ENCODE measurements at regions not wholly inside any gene's neighbourhood (a gene's known extent, or its start where the extent isn't known, plus 50 kb on each side); places are given as distances from the start of the nearest gene placed in this dataset.
"Not testable (repeated sequence)": the region's sequence is repeated elsewhere in the genome, so short reads cannot be mapped to it uniquely, and the experiment has no call there.

DNA sequence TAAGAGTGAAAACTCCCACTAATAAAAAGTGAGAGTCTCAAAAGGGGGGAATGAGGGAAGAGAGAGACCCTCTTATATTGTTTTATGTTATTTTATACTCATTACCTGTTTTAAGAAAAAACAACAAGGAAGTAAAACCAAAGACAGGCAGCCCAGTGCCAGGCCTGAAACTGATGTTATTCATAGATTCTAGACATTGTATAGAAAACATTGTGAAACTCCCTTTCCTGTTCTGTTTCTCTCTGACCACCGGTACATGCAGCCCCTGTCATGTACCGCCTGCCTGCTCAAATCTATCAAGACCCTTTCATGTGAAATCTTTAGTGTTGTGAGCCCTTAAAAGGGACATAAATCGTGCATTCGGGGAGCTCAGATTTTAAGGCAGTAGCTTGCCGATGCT is 216.4 kb upstream of the CNTN3 start:
- WGBS, 2 donors (ENCODE audit: extremely low coverage in 2 of 2, insufficient read length in 2 of 2, insufficient replicate concordance in 1 of 2) = no CpG with 5 or more reads among the region's 5 CpGs
- not testable (repeated sequence) for H3K27ac ChIP-seq (replicated peaks; ENCODE audit: low read length); H3K4me1 ChIP-seq (ENCODE audit: control insufficient read depth in 2 of 2, insufficient read depth in 1 of 2, low read depth in 1 of 2, low read length in 2 of 2); H4K8ac ChIP-seq (ENCODE audit: low read depth, low read length); H2BK12ac ChIP-seq (ENCODE audit: low read length); H3K27me3 ChIP-seq (ENCODE audit: control insufficient read depth in 3 of 3, insufficient read depth in 3 of 3, low read depth in 1 of 3, low read length in 3 of 3); H3K4me3 ChIP-seq (ENCODE audit: low read length in 2 of 2); H2BK5ac ChIP-seq (ENCODE audit: low read length); H3K18ac ChIP-seq (ENCODE audit: low read length); H3K9ac ChIP-seq (ENCODE audit: low read depth, low read length, poor library complexity); H3K79me1 ChIP-seq (ENCODE audit: low read depth, low read length); H3K4ac ChIP-seq (ENCODE audit: low read length); H3K36me3 ChIP-seq (replicated peaks in 1 of 2; ENCODE audit: control insufficient read depth in 2 of 2, insufficient read depth in 2 of 2, low read length in 2 of 2); H2BK15ac ChIP-seq (ENCODE audit: low read length); H3K4me2 ChIP-seq (ENCODE audit: insufficient read depth, low read length, poor library complexity, severe bottlenecking); H3K9me3 ChIP-seq (replicated peaks in 1 of 2; ENCODE audit: control insufficient read depth in 2 of 2, insufficient read depth in 1 of 2, low read depth in 1 of 2, low read length in 2 of 2); H3K23ac ChIP-seq (ENCODE audit: low read depth, low read length, poor library complexity); DNase-seq (ENCODE audit: low spot score); H2BK120ac ChIP-seq (ENCODE audit: low read depth, low read length); H3K14ac ChIP-seq (ENCODE audit: low read length); H2AK5ac ChIP-seq (ENCODE audit: low read depth, low read length); H4K91ac ChIP-seq (ENCODE audit: low read depth, low read length, poor library complexity)
- peak overlapping the region; percentile 72 for H2AFZ ChIP-seq (ENCODE audit: low read length)

DNA sequence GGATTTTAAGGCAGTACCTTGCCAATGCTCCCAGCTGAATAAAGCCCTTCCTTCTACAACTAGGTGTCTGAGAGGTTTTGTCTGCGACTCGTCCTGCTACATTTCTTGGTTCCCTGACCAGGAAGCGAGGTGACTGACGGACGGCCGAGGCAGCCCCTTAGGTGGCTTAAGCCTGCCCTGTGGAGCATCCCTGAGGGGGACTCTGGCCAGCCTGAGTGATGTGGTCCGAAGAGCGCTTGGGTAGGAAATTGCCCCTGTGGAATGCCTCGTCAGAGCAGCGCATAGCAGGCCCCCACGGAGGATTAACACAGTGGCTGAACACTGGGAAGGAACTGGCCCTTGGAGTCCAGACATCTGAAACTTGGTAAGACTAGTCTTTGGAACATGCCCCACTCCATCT is 210.9 kb upstream of the CNTN3 start:
- H2BK12ac ChIP-seq (ENCODE audit: low read length); H2BK15ac ChIP-seq (ENCODE audit: low read length); H3K36me3 ChIP-seq (replicated peaks in 1 of 2; ENCODE audit: control insufficient read depth in 2 of 2, insufficient read depth in 2 of 2, low read length in 2 of 2); H3K9ac ChIP-seq (ENCODE audit: low read depth, low read length, poor library complexity); H3K79me1 ChIP-seq (ENCODE audit: low read depth, low read length); H2AK5ac ChIP-seq (ENCODE audit: low read depth, low read length); H2BK120ac ChIP-seq (ENCODE audit: low read depth, low read length); H3K23ac ChIP-seq (ENCODE audit: low read depth, low read length, poor library complexity); H4K8ac ChIP-seq (ENCODE audit: low read depth, low read length); H3K4me1 ChIP-seq (ENCODE audit: control insufficient read depth in 2 of 2, insufficient read depth in 1 of 2, low read depth in 1 of 2, low read length in 2 of 2); DNase-seq (ENCODE audit: low spot score); H3K4ac ChIP-seq (ENCODE audit: low read length); H4K91ac ChIP-seq (ENCODE audit: low read depth, low read length, poor library complexity); H3K9me3 ChIP-seq (replicated peaks in 1 of 2; ENCODE audit: control insufficient read depth in 2 of 2, insufficient read depth in 1 of 2, low read depth in 1 of 2, low read length in 2 of 2); H2AFZ ChIP-seq (ENCODE audit: low read length); H3K27ac ChIP-seq (replicated peaks; ENCODE audit: low read length); H3K27me3 ChIP-seq (ENCODE audit: control insufficient read depth in 3 of 3, insufficient read depth in 3 of 3, low read depth in 1 of 3, low read length in 3 of 3); H2BK5ac ChIP-seq (ENCODE audit: low read length); H3K14ac ChIP-seq (ENCODE audit: low read length); H3K4me2 ChIP-seq (ENCODE audit: insufficient read depth, low read length, poor library complexity, severe bottlenecking); H3K4me3 ChIP-seq (ENCODE audit: low read length in 2 of 2): not testable (repeated sequence)
- WGBS, 2 donors (ENCODE audit: extremely low coverage in 2 of 2, insufficient read length in 2 of 2, insufficient replicate concordance in 1 of 2) = no CpG with 5 or more reads among the region's 11 CpGs
- H3K18ac ChIP-seq (ENCODE audit: low read length) = peak overlapping the region; percentile 35

DNA sequence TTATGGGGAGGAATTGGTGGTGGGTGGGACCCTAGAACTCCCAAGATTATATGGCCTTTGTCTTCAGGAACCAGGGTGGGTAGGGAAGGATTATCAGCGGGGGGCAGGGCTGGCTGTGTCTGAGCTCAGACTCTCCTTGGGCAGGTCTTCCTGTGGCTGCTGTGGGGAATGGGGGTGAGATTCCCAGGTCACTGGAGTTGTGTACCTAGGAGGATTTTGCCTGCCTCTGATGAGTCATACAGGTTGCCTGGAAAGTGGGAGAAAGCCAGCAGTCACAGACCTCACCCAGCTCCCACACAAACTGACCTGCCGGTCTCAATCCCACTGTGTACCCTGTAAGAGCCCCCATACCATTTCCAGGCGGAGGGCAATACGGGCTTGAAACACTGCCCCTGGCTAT is 209.9 kb upstream of the CNTN3 start:
- Histone ChIP-seq H3K23ac (ENCODE audit: low read depth, low read length, poor library complexity) (no peak overlapping the region), H4K91ac (ENCODE audit: low read depth, low read length, poor library complexity) (no peak overlapping the region), H4K8ac (ENCODE audit: low read depth, low read length) (no peak overlapping the region), H3K14ac (ENCODE audit: low read length) (no peak overlapping the region), H2BK120ac (ENCODE audit: low read depth, low read length) (no peak overlapping the region), H2AFZ (ENCODE audit: low read length) (peak overlapping the region; percentile 2), H3K9me3 (replicated peaks in 1 of 2; ENCODE audit: control insufficient read depth in 2 of 2, insufficient read depth in 1 of 2, low read depth in 1 of 2, low read length in 2 of 2) (no peaks in the 10 kb centered on the region), H3K27ac (replicated peaks; ENCODE audit: low read length) (no peak overlapping the region), H2BK15ac (ENCODE audit: low read length) (no peak overlapping the region), H3K4me2 (ENCODE audit: insufficient read depth, low read length, poor library complexity, severe bottlenecking) (no peak overlapping the region), H2BK5ac (ENCODE audit: low read length) (no peak overlapping the region), H3K9ac (ENCODE audit: low read depth, low read length, poor library complexity) (no peak overlapping the region), H3K79me1 (ENCODE audit: low read depth, low read length) (no peaks in the 10 kb centered on the region), H3K36me3 (replicated peaks in 1 of 2; ENCODE audit: control insufficient read depth in 2 of 2, insufficient read depth in 2 of 2, low read length in 2 of 2) (no peaks in the 10 kb centered on the region), H2AK5ac (ENCODE audit: low read depth, low read length) (no peak overlapping the region), H2BK12ac (ENCODE audit: low read length) (no peak overlapping the region), H3K18ac (ENCODE audit: low read length) (no peak overlapping the region), H3K4me1 (ENCODE audit: control insufficient read depth in 2 of 2, insufficient read depth in 1 of 2, low read depth in 1 of 2, low read length in 2 of 2) (no peaks in the 10 kb centered on the region), H3K4ac (ENCODE audit: low read length) (no peak overlapping the region), H3K27me3 (ENCODE audit: control insufficient read depth in 3 of 3, insufficient read depth in 3 of 3, low read depth in 1 of 3, low read length in 3 of 3) (no peaks in the 10 kb centered on the region), H3K4me3 (ENCODE audit: low read length in 2 of 2) (no peak overlapping the region)
- DNase-seq (ENCODE audit: low spot score) = no peak
- no CpG with 5 or more reads among the region's 4 CpGs for WGBS, 2 donors (ENCODE audit: extremely low coverage in 2 of 2, insufficient read length in 2 of 2, insufficient replicate concordance in 1 of 2)

DNA sequence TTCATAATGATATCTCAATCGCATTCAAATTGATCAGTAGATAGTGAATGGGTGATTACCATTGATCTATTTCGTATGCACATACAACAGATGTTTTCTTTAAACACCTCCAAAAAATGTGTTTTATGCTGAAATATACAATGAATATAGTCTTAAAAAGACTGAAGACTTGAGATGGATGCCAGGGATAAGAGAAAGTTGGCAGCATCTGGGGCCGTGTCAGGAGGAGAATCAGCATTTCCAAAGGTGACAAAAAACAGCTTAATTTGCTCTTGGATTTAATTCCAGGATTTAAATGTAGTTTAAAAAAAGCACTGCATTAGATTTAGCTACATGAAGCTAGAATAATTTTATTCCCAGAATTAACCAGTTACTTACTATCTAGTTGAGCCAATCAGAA is 199.7 kb upstream of the CNTN3 start:
- H3K4ac ChIP-seq (ENCODE audit: low read length) = no peak overlapping the region
- H3K18ac ChIP-seq (ENCODE audit: low read length) = no peak overlapping the region
- no peak overlapping the region for H4K91ac ChIP-seq (ENCODE audit: low read depth, low read length, poor library complexity)
- H3K27ac ChIP-seq (replicated peaks; ENCODE audit: low read length) = no peak overlapping the region
- H3K9me3 ChIP-seq (replicated peaks in 1 of 2; ENCODE audit: control insufficient read depth in 2 of 2, insufficient read depth in 1 of 2, low read depth in 1 of 2, low read length in 2 of 2) = no peaks in the 10 kb centered on the region
- DNase-seq (ENCODE audit: low spot score) = no peak
- no peak overlapping the region for H2AFZ ChIP-seq (ENCODE audit: low read length)
- no CpG with 5 or more reads among the region's 3 CpGs for WGBS, 2 donors (ENCODE audit: extremely low coverage in 2 of 2, insufficient read length in 2 of 2, insufficient replicate concordance in 1 of 2)
- H3K79me1 ChIP-seq (ENCODE audit: low read depth, low read length) = no peaks in the 10 kb centered on the region
- H3K4me3 ChIP-seq (ENCODE audit: low read length in 2 of 2) = no peak overlapping the region
- no peak overlapping the region for H3K23ac ChIP-seq (ENCODE audit: low read depth, low read length, poor library complexity)
- H3K27me3 ChIP-seq (ENCODE audit: control insufficient read depth in 3 of 3, insufficient read depth in 3 of 3, low read depth in 1 of 3, low read length in 3 of 3) = no peaks in the 10 kb centered on the region
- no peak overlapping the region for H2AK5ac ChIP-seq (ENCODE audit: low read depth, low read length)
- H2BK15ac ChIP-seq (ENCODE audit: low read length) = no peak overlapping the region
- no peak overlapping the region for H2BK120ac ChIP-seq (ENCODE audit: low read depth, low read length)
- H2BK12ac ChIP-seq (ENCODE audit: low read length) = no peak overlapping the region
- no peak overlapping the region for H2BK5ac ChIP-seq (ENCODE audit: low read length)
- H3K36me3 ChIP-seq (replicated peaks in 1 of 2; ENCODE audit: control insufficient read depth in 2 of 2, insufficient read depth in 2 of 2, low read length in 2 of 2) = no peaks in the 10 kb centered on the region
- H3K4me1 ChIP-seq (ENCODE audit: control insufficient read depth in 2 of 2, insufficient read depth in 1 of 2, low read depth in 1 of 2, low read length in 2 of 2) = no peaks in the 10 kb centered on the region
- no peak overlapping the region for H3K14ac ChIP-seq (ENCODE audit: low read length)
- no peak overlapping the region for H3K4me2 ChIP-seq (ENCODE audit: insufficient read depth, low read length, poor library complexity, severe bottlenecking)
- no peak overlapping the region for H3K9ac ChIP-seq (ENCODE audit: low read depth, low read length, poor library complexity)
- H4K8ac ChIP-seq (ENCODE audit: low read depth, low read length) = no peak overlapping the region
